Activated CD4-positive, alpha-beta T cell treated with anti-CD3 and anti-CD28 coated beads for 24 hours (primary cell): ENCODE measurements at regions not wholly inside any gene's neighbourhood (a gene's known extent, or its start where the extent isn't known, plus 50 kb on each side); places are given as distances from the start of the nearest gene placed in this dataset.
A peak's percentile ranks its signal among the peaks of the same experiment; 100 is the strongest.

Experiments used
- DNase-seq, 2 donors: peaks; one replicate each; pipeline ENCODE4 v3.0.0-alpha.2; 2020; ENCODE audit warnings: low read depth in 2 of 2

DNA sequence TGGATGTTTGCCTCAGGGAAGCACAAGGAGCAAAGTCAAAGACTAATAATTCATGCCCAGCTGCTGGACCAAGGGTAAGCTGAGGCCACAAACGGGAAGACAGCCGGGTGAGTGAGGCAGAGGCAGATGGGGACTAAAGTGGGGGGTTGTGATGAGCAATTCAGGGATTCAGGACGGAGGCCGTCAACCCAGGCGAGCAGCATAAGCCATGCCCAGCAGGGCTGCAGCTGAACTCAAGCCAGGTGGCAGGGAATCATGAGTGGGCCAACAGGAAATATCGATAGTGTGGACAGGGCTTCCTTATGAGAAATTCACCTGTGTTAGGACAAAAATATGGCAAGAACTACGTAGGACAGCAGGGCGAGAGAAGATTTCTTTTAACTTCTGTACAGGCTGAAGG is 246.8 kb downstream of the CDC5L start:
- DNase-seq = no peak

- no peak for DNase-seq
Observed at GRCh38 chr6:44635486-44635885, 248.0 kb downstream of the CDC5L start.

DNA sequence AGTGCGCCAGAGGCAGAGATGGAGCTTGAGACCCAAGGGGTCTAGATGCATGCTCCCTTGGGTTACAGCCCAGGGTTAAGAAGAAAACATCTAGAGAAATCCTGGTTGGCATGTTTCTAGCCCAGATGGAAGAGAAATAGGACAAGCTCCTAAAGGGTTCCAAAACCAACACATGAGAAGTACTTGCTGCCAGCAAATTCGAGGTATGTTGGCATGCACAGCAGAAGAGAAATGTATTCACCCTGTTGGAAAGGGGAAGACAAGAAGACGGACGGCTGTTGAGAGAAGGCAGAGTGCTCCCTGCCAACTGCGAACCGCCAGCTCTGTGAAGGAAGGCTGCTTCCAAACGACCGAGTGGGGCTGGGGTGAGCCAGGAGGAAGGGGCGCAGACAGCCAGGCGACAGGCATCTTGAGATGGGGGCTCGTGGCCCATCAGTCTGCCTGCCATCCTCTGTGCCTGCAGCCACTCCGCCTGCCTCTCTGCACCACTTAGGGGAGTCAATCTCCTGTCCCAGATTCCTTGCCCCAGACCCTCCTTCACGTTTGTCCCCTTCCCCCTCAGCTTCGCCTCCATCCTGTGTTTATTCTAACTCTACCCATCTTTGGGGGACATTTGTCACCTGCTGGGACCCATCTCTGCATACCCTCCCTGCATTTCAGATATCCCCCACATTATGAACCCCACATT is 249.2 kb downstream of the CDC5L start:
- no peak for DNase-seq

DNA sequence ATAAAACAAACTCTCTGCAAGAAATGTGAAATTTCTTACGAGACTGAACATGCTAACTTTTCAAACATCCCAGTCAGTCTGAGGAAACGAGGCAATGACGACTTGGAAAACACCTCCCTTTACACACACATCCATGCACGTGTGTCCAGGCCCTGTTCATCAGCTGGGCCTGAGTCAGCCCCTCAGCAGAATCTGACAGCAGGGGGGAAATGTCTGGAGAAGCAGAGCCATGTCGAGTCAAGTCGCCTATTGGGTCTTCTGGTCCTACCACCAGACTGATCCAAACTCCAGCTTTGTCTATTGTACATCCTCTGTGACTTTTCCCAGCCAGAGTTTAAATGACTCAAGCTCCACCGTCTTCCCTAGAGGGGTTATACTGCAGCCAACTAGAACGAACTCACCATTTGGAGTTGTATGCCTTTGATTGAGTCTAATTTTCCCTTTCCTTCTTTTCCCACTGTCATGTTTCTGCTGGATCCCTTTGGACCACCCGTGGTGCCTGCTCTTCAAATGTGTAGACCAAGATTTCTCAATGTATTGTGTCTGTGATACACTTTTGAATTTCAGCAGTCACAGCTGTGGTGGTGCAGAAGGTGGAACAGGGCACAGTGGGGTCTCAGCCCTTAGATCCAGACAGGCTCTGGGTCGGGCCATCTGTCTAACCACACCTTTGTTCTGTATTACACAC is 254.0 kb downstream of the CDC5L start:
- DNase-seq = no peak

DNA sequence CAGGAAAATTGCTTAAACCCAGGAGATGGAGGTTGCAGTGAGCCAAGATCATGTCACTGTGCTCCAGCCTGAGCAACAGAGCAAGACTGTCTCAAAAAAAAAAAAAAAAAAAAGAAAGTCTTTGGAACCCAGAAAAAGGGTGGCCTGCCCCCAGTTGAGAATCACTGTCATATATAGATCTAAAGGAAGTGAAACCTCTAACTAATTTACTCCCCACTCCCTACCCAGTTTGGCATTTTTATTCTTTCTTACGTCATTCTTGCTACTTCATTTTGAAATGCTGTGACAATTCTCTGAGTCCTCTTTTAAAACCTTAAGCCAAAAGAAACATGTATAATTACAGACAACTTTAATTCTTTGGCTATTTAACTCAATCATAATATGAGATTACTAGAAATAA is 254.8 kb downstream of the CDC5L start:
- DNase-seq = no peak

- peak; percentile 25 to 38 for DNase-seq
Observed at GRCh38 chr6:44642870-44643522, 255.5 kb downstream of the CDC5L start.

DNA sequence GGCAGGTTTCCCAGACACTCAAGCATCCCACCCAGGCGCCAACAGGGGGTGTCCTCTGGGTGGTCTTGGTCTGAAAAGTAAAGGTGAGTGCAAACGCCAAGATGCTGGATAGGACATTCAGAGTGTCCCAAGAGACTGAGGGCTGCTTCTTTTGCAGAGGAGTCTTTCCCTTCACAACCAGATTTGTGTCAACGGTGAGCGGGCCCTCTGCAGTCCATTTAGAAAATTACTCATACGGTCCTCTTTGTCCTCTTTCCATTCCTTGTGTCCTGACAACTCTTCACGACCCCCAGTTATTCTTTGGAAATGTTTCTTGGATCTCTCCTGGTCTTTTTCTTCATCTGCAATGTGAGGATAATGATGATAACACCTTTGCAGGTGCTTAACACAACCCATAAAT is 257.8 kb downstream of the CDC5L start:
- no peak for DNase-seq

- no peak for DNase-seq
Observed at GRCh38 chr6:44646355-44646754, 258.8 kb downstream of the CDC5L start.

DNA sequence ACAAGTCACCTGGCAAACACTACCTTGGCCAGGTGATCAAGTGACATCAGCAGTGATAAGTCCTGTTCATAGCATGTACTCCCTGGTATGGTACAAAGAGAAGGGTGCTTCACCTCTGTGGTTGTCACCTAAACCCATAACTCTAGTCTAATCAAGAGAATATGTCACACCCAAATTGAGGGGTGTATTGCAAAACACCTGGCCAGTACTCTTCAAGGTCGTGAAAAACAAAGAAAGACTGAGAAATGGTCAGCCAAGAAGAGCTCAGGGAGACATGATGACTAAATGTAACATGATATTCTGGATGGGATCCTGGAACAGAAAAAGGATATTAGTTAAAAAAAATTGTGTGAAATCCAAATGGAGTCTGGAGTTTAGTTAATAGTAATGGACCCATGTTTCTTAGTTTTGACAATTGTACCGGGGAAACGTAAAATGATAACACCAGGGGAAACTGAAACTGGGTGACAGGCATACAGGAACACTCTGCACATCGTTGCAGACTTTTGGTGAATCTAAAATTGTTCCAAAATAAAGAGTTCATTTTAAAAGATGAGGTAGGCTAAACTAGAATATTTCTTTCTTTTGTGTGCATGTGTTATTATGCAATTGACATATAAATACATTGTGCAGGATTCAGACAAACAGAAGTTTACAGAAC is 262.0 kb downstream of the CDC5L start:
- DNase-seq = no peak

- no peak for DNase-seq
Observed at GRCh38 chr6:44650495-44650894, 263.0 kb downstream of the CDC5L start.

DNA sequence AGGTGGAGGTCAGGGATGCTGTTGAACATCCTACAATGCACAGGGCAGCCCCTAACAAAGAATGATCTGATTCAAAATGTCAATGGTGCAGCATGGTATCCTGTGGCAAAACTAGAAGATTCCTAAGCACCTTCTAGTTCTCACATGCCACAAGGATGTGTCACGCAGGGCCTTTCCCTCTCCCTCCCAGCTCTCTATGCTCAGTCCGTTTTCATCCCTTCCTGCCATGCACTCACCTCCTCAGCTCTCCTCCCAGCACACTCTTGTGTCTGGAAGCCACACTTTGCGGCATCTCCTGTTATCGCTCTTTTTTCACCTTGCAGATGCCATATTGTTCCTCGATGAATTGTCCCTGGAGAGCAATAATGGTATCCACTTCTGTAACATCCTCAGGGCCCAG is 263.4 kb downstream of the CDC5L start:
- no peak for DNase-seq

- DNase-seq = no peak
Observed at GRCh38 chr6:44651604-44652003, 264.1 kb downstream of the CDC5L start.

DNA sequence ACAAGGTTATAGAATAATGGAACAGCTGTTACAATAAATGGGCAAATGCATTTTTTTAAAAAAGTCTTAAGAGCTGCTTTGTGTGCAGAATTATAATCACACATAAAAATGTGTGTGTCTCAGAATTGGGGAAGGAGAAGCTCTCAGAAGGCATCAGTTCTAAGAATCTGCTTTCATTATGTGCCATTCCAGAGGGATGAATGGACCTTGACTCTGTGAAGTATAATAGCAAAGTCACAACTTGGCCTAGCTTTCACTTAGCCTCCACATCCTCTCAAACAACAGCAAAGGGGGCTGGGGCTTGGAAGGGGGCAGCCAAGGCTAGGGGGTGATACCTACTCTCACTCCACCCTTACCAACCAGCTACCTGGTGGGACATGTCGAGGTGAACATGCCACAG is 265.0 kb downstream of the CDC5L start:
- no peak for DNase-seq

- DNase-seq = no peak
Observed at GRCh38 chr6:44653091-44653490, 265.6 kb downstream of the CDC5L start.

DNA sequence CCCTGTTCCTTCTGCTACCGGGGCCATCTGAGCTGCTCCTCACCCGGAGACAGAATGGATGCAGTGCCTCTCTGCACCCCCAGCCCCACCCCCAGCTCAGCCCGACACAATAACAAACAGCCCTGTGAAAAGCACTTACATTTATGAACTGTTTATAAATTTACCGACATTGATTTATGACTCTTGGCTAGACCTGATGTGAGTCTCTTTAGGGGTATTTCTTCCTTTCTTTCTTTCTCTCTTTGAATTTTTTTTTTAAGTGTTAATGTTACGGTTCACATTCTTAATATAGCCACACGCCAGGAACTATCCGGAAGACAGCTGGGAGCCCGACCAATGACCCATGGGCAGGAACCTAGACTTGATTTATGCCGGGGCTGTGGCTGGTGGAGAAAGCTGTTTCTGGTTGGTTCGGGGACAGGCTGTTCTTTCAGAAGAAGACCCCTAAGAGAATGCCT is 266.3 kb downstream of the CDC5L start:
- DNase-seq = no peak

GRCh38 chr6:44655412-44656342 is 268.2 kb downstream of the CDC5L start:
- DNase-seq = peak; percentile 64 to 67

DNA sequence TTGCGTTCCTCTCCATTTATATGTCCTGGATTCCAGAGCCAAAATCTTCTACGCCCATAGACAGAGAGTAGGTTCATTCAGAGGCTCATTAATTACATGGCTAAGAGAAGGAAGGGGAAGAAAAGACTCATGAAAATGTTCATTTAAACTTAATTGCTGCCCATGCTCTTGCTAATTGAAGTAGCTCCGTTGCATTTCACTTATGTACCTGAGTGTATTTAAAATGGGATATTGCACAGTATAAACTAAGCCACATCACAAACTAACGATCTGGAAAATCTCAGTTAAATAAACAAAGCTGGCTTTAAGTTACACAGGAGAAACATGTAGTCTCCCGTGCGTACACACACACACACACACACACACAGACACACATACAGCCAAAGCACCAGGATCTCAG is 269.2 kb downstream of the CDC5L start:
- no peak for DNase-seq

DNA sequence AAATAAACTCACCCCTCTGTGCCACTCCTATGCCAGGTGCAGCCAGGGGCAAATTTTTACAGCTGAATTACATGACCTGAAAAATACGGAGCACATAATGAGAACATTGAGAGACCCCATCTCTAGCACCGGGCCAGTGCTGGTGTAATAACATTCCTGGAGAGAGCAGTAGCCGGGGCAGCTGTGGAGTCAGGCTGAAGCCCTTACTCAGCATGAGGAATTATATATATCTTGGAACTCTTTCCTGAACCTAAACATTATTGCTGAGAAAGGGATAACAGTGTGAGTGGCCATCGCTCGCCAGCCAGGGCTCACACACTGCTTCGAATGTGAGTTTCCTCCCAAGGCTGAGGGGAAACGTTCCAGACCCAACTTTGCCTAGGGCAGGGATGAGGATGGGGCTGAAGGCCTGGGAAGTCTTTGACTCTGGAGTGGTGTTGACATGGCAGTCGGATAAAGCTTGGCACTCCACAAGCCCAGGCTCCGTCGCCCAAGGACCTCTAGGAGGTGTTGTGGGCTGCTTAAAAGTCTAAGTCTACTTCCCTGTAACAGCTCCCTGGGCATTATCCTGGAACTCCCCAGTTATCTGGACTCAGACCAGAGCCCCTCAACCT is 269.8 kb downstream of the CDC5L start:
- DNase-seq = no peak

DNA sequence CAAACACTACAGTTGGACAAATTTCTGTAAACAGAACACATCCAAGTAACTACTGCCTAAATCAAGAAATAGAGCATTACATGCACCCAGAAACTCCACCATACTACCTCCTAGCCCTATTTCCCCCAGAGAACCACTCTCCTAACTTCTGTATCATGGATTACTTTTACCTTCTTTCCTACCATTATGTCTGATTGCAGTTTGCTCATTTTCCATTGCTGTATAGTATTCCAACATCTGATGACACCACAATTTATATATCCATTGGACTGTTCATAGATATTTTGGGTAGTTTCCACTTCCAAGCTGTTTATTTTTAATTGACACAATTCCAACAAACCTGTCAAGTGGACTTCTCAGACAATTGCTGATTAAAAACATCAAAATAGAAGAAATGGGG is 271.1 kb downstream of the CDC5L start:
- DNase-seq = no peak

DNA sequence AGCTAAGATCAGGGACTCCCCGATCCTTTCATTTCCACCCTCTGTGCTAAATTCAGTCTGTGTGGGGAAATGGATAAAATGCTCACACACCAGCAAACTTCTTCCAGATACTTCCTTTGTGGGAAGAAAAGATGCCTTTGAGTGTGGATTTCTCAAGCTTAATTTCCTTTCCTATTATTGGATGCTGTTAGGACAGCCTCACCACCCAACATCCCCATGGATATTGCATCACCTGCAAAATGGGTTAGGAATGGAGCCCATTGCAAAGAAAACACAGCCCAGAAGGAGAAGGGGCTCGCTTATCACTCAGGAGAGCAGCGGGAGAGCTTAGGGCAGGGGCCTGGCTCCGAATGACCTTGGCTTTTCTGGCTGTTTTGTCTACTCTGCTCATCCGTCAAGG is 272.2 kb downstream of the CDC5L start:
- DNase-seq = no peak
